ENCODE measurements at regions not wholly inside any gene's neighbourhood (a gene's known extent, or its start where the extent isn't known, plus 50 kb on each side); places are given as distances from the start of the nearest gene placed in this dataset.
A peak's percentile ranks its signal among the peaks of the same experiment; 100 is the strongest.

DNA sequence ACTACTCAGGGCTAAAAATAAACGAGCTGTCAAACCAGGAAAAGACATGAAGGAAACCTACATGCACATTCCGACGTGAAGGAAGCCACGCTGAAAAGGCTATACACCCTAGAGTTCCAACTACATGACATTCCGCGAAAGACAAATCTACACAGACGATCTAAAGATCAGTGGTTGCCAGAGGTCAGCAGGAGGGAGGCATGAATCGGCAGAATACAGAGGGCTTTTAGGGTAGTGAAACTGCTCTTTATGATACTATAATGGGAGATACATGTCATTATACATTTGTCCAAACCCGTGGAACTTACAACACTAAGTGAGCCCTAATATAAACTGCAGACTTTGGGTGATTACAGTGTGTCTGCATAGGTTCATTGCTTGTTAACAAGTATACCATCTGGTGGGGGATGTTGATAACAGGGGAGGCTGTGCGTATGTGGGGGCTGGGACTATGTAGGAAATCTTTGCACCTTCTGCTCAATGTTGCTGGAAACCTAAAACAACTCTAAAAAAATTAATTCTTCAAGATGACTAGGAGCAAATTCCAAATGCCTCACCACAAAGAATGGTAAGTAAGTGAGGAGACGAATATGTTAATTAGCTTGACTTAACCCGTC lies 132.2 kb upstream of the CDH4 start:
- Histone ChIP-seq H3K4me3 (no peak overlapping the region), H3K36me3 (no peaks in the 10 kb centered on the region), H3K27me3 (peaks cover 31% of the 10 kb centered on the region), H3K4me1 (no peaks in the 10 kb centered on the region), H3K27ac (no peak overlapping the region), H3K9me3 (replicated peaks) (no peaks in the 10 kb centered on the region)
- DNase-seq = no peak

DNA sequence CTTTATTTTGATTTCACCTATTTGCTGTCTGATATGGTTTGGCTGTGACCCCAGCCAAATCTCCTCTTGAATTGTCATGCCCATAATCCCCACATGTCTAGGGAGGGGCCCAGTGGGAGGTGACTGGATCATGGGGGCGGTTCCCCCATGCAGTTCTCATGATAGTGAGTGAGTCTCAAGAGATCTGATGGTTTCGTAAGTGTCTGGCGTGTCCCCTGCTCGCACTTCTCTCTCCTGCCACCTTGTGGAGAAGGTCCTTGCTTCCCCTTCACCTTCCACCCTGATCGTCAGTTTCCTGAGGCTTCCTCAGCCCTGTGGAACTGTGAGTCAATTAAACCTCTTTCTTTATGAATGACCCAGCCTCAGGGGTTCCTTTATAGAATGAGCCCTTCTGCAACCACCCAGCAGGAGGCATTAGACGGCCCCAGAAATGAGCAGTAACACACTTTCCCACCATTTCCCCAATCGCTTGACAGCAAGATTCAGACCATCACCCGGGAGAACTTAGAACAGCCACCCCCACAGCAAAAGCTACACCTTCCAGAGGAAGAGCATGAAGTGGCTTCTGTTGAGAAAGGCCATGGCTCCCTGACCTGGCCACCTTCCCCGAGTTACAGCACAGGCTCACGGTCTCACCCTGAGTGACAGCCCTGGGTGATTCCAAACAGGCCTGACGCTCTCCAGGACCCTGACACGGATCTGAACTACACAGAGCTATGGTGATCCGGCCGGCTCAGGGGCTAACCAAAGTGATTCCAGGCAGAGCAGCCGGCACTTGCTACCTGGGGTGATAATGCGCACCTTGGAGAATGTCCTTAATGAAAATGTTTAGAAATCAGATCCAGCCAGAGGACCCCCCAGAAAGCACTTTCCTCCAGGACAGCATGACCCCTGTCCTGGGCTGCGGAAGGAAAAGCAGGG lies 131.2 kb upstream of the CDH4 start:
- peaks cover 36% of the 10 kb centered on the region for H3K27me3 ChIP-seq

DNA sequence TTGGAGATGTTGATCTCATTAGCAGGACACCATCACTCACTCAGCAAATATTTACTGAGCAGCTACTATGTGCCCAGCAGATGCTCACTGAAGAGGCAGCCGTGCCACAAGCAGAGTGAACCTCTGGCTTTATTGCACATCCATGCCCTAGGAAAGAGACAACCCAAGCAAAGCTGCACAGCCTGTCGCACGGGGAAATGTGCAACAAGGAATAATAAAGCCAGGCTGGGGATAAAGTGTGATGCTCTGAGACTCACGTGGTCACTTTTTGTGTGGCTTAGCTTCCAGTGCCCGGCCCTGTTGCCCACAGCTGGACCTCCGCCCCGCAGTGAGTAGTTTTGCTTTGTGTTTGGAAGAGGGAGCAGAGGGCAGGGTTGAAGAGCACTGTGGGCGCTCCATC lies 130.4 kb upstream of the CDH4 start:
- Histone ChIP-seq H3K4me3 (no peak overlapping the region), H3K27ac (no peak overlapping the region), H3K4me1 (no peaks in the 10 kb centered on the region), H3K9me3 (replicated peaks) (no peaks in the 10 kb centered on the region), H3K36me3 (no peaks in the 10 kb centered on the region), H3K27me3 (peaks cover 39% of the 10 kb centered on the region)
- DNase-seq = no peak

More for the DNA sequence above, 131.2 kb upstream of the CDH4 start:
- Histone ChIP-seq H3K9me3 (replicated peaks) (no peaks in the 10 kb centered on the region), H3K4me3 (no peak overlapping the region), H3K27ac (no peak overlapping the region), H3K4me1 (no peaks in the 10 kb centered on the region), H3K36me3 (no peaks in the 10 kb centered on the region)
- DNase-seq = peak; percentile 49 to 70

DNA sequence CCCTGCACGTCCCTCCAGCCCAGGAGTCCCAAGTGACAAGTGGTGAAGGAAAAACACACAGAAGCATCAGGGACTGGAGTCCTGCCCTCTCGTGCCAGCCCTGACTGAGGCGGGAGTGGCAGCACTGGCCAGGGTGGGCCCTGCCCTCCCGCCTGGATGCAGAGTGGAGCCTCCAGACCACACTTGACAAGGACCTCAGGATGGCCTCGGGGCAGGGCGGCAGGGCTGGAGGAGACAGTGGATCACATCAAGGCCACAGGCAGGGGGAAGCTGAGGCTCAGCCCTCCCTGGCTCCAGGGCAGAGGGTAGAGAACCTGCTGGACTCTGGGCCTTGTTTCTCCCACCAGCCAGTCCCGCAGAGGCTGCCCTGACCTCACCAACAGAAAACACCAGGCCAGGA lies 128.8 kb upstream of the CDH4 start:
- Histone ChIP-seq H3K4me1 (no peaks in the 10 kb centered on the region), H3K4me3 (no peak overlapping the region), H3K27me3 (peaks cover 42% of the 10 kb centered on the region), H3K27ac (no peak overlapping the region), H3K9me3 (replicated peaks) (no peaks in the 10 kb centered on the region), H3K36me3 (no peaks in the 10 kb centered on the region)
- DNase-seq = no peak

DNA sequence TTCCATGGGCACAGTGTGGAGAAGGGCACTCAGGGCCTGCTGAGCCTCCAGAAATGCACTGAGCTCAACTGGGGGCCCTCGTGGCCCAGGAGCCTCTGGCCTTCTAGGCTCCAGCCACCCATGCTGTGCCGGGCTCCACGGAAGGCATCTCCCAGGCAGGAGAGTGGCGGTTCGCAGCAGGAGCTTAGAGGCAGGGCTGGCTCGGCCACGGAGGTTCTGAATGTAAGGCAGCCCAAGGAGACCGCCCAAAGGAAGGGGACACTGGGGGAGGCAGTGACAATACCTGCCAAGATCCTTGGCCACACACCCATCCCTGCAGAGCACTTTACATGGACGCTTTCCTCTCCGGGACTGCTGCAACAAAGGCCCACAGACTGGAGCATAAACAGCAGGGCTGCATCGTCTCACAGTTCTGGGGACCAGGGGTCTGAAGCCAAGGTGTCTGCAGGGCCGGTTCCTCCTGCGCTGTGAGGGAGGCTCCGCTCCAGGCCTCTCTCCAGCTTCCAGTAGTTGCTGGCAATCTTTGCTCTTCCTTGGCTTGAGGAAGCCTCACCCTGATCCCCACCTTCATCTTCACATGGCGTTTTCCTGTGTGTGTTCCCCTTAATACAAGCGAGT lies 128.2 kb upstream of the CDH4 start:
- no peaks in the 10 kb centered on the region for H3K4me1 ChIP-seq
- H3K27ac ChIP-seq = no peak overlapping the region
- no peaks in the 10 kb centered on the region for H3K9me3 ChIP-seq (replicated peaks)
- H3K27me3 ChIP-seq = peaks cover 40% of the 10 kb centered on the region
- H3K4me3 ChIP-seq = no peak overlapping the region
- DNase-seq = no peak
- no peaks in the 10 kb centered on the region for H3K36me3 ChIP-seq

DNA sequence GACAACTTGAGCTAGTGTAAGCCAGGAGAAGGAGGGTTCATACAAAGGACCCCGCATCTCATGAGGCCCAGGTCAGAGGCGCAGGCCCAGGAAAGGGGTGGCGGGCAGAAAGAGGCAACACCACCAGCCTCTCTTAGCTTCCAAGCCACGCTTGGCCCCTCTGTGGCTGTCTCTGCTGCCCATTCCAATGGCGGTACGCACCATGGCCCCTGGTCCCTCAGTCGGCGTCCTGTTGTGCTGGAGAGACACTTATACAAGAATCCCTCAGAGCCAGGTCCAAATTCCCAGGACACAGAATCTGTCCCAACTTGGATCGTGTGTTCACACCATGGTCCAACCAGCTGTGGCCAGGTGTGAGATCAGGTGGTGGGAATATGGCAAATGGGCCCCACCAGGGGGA lies 127.0 kb upstream of the CDH4 start:
- Histone ChIP-seq H3K27ac (no peak overlapping the region), H3K9me3 (replicated peaks) (no peaks in the 10 kb centered on the region), H3K27me3 (peaks cover 41% of the 10 kb centered on the region), H3K36me3 (no peaks in the 10 kb centered on the region), H3K4me3 (no peak overlapping the region), H3K4me1 (no peaks in the 10 kb centered on the region)
- no peak for DNase-seq

DNA sequence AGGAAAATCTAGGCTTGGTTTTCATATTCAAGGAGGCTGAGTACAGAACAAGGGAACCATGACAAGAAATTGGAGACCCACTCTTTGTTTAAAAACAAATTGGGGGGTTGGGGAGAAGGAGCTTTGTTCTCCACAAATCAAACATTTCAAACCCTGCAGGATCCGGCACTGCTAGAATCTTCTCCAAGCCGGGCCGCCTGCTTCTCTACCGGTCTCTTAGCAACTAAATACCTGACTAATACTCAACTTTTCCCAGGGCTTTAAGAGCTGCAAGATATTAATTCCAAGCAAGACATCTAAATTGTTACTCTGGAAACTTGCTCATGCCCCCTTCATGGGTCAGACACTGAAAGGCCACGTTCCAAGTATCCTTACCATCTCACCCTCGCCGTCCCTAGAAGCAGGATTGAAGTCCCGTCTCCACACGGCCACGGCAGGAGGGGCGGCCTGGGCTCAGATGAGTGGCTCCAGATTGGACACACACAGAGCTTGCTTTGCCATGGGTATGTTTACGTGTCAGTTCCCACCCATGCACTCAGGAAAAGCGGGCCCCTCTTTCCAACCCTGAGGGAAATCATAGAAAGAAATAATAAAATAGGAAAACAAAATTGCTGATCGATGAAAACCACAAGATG lies 126.4 kb upstream of the CDH4 start:
- H3K36me3 ChIP-seq = no peaks in the 10 kb centered on the region

DNA sequence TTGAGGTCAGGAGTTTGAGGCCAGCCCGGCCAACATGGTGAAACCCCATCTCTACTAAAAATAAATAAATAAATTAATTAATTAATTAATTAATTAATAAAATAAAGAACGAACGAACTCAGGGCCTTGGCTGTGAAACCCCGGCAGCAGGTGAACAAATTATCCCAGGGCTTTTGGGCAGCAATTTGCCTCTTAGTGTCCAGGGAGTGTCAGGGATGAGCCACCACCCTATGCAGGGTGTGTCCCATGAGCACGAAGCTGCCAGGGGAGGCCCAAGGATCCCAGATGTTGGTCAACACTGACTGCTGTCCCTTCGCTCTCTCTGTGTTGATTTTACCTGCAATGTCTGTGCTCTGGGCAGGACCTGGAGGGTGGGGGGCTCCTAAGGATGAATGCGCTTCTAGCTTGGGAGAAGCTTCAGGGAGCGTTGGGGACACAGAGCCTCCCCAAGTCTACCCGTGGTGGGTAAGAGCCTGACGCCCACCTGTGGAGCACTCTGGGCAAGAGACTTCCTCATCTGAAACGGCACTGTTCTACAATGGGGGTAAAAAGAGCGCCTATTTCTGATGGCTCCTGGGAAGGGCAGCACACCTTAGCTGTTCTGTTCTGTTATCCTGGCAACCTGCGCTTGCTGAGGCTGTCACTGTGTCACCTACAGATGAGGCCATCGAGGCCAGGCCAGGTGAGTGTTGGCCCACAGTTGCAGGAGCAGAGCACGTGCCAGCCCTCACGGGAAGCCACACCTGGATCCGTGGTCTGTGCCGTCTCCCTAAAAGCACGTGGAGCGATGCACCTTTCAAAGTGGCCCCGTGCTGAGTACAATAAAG lies 125.5 kb upstream of the CDH4 start:
- no peak for DNase-seq
- Histone ChIP-seq H3K27me3 (peaks cover 38% of the 10 kb centered on the region), H3K27ac (no peak overlapping the region), H3K4me3 (no peak overlapping the region), H3K4me1 (no peaks in the 10 kb centered on the region), H3K9me3 (replicated peaks) (no peaks in the 10 kb centered on the region), H3K36me3 (no peaks in the 10 kb centered on the region)

More for the DNA sequence above, 126.4 kb upstream of the CDH4 start:
- no peak for DNase-seq
- Histone ChIP-seq H3K27ac (no peak overlapping the region), H3K9me3 (replicated peaks) (no peaks in the 10 kb centered on the region), H3K27me3 (peaks cover 42% of the 10 kb centered on the region), H3K4me3 (no peak overlapping the region), H3K4me1 (no peaks in the 10 kb centered on the region)

DNA sequence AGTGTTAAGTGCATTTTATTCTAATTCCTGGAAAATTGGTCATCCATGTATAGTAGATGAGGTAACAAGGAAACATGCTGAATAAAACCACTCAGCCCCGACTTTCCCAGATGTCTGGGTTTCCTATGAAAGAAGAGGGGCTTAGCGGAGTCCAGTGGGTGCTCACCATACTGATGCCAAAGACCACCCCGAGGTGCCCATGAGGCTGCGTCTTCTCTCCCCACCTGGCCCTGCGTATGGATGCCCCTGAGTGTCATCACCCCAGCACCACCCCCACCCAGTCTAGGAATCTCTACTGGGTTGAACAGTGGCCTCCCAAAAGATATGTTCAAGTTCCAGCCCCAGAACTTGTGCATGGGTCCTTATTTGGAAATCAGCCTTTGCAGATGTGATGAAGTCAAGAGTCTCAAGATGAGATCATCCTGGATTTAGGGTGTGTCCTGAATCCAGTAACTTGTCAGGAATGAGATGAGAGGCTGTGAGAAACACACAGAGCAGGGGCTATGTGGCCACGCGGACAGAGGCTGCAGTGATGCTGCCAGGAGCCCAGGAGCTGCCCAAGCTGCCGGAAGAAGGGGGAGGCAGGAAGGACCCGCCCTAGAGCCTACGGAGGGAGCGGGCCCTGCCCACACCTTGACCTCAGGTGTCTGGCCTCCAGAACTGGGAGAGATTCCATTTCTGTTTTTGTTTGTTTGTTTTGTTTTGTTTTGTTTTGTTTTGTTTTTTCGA lies 124.6 kb upstream of the CDH4 start:
- no peaks in the 10 kb centered on the region for H3K9me3 ChIP-seq (replicated peaks)
- DNase-seq = no peak
- H3K27me3 ChIP-seq = peaks cover 37% of the 10 kb centered on the region
- H3K27ac ChIP-seq = no peak overlapping the region
- no peaks in the 10 kb centered on the region for H3K36me3 ChIP-seq
- H3K4me3 ChIP-seq = no peak overlapping the region
- H3K4me1 ChIP-seq = no peaks in the 10 kb centered on the region

DNA sequence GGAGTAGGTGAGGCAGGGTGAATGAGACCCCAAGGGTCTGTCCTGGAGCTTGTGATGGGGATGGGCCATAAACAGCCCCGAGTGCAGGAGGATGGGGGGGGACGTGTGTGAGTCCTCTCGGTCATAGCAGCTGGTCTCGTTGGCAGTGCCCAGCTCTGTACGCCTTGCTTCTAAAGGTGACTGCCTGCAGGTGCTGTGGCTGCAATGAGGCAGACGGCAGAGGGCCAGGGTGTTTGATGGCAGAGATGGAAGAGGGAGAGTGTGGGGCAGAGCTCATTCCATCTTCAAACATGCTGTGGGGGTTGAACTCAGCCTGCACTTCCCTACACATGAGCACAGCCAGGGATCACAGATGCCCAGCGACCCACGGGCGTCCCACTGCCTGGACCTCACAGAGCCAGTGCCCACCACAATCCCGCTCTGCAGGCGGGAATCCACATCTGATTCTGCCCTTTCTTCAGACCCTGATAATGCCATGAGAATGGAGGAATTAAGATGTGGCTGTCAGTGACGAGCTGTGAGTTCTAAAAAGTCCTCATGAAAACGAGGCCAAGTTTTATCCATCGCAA lies 123.3 kb upstream of the CDH4 start:
- no peak overlapping the region for H3K27ac ChIP-seq
- H3K9me3 ChIP-seq (replicated peaks) = no peaks in the 10 kb centered on the region
- DNase-seq = no peak

DNA sequence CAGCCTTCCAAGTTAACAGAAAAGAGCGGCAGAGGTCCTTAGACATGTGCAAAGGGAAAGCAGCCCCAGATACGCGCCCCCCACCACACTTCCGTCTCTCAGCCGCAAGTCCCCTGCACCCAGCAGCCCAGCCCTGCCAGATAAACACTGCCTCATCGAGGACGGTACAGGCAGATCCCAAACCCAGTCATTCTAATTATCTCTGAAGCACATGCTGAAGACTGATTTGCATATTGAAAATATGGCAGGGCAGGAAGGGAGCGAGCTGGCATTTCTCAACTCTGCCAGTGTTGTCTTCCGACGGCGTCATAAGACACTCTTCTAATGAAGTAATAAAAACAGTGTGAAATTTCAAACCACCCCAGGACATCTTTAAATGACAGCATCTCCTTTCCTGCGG lies 122.8 kb upstream of the CDH4 start:
- H3K36me3 ChIP-seq = no peaks in the 10 kb centered on the region
- H3K4me3 ChIP-seq = no peak overlapping the region
- DNase-seq = no peak
- H3K27me3 ChIP-seq = peaks cover 50% of the 10 kb centered on the region
- 0 out of 2 replicates have a peak, but pooled peaks cover 2% of the 10 kb centered on the region for H3K4me1 ChIP-seq
- no peak overlapping the region for H3K27ac ChIP-seq
- no peaks in the 10 kb centered on the region for H3K9me3 ChIP-seq (replicated peaks)

More for the DNA sequence above, 123.3 kb upstream of the CDH4 start:
- no peaks in the 10 kb centered on the region for H3K4me1 ChIP-seq
- no peak overlapping the region for H3K4me3 ChIP-seq
- peaks cover 48% of the 10 kb centered on the region for H3K27me3 ChIP-seq
- no peaks in the 10 kb centered on the region for H3K36me3 ChIP-seq

DNA sequence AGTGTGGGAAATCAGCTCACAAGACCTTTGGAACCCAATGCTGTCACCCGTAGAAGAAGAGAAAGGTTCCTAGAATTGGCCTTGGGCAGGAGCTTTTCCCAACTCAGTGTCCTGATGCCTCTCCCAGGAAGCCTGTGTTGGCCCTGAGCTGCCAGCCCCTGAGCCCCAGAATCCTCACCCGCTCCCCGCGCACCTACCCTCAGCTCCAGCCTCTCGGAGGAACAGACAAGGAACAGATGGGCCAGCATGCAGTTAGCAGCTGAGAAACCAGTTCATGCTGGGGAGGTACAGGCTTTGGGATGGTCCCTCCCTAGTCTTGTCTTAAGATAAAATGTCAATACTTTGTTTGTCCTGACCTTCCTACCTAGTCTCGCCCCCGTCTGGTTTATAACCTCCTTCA lies 121.9 kb upstream of the CDH4 start:
- Histone ChIP-seq H3K27me3 (peaks cover 48% of the 10 kb centered on the region), H3K36me3 (no peaks in the 10 kb centered on the region), H3K27ac (no peak overlapping the region)

DNA sequence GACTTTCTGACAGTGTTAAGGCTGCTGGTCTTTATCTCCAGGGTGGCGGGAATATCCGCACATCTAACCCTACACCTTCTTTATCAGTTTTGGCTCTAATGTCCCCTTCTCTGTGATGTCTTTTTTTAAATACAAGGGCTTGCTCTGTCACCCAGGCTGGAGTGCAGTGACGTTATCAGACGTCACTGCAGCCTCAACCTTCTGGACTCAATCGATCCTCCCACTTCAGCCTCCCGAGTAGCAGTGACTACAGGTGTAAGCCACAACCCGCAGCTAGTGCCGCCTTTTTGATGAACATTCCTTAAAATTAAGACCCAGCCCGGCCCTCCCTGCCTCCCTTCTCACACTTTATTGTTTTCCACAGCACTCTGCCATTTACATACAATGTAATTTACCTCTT lies 120.1 kb upstream of the CDH4 start:
- no peak for DNase-seq
- Histone ChIP-seq H3K4me3 (no peak overlapping the region), H3K36me3 (no peaks in the 10 kb centered on the region), H3K27me3 (peaks cover 54% of the 10 kb centered on the region), H3K27ac (no peak overlapping the region), H3K9me3 (replicated peaks) (no peaks in the 10 kb centered on the region), H3K4me1 (0 out of 2 replicates have a peak, but pooled peaks cover 3% of the 10 kb centered on the region)

More for the DNA sequence above, 121.9 kb upstream of the CDH4 start:
- H3K4me3 ChIP-seq = no peak overlapping the region
- H3K4me1 ChIP-seq = 0 out of 2 replicates have a peak, but pooled peaks cover 3% of the 10 kb centered on the region
- no peak for DNase-seq
- no peaks in the 10 kb centered on the region for H3K9me3 ChIP-seq (replicated peaks)
